ENCODE measurements at regions not wholly inside any gene's neighbourhood (a gene's known extent, or its start where the extent isn't known, plus 50 kb on each side); places are given as distances from the start of the nearest gene placed in this dataset.

GRCh38 chr9:80437825-80438224 lies 866.1 kb downstream of the TLE4 start:
- Histone ChIP-seq H3K9me3 (replicated peaks; ENCODE audit: control insufficient read depth, insufficient read depth, low read depth, low read length) (no peaks in the 10 kb centered on the region), H3K79me2 (ENCODE audit: control insufficient read depth, insufficient read depth, low read length) (no peaks in the 10 kb centered on the region), H3K4me2 (ENCODE audit: insufficient read depth, low read length) (no peak overlapping the region), H3K4me3 (no peak overlapping the region), H3K36me3 (ENCODE audit: control insufficient read depth, insufficient read depth, low read length) (no peaks in the 10 kb centered on the region), H3K27me3 (ENCODE audit: control insufficient read depth in 2 of 2, insufficient read depth in 2 of 2, low read length in 2 of 2) (no peaks in the 10 kb centered on the region), H3K4me1 (replicated peaks in 1 of 2; ENCODE audit: control insufficient read depth in 2 of 2, insufficient read depth in 2 of 2, low read length in 2 of 2) (no peaks in the 10 kb centered on the region), H3K27ac (ENCODE audit: extremely low read depth, low read depth, low read length) (no peak overlapping the region), H3K9ac (ENCODE audit: insufficient read depth in 1 of 2, low read depth in 2 of 2, low read length in 2 of 2) (no peak overlapping the region), H3K9me1 (ENCODE audit: control insufficient read depth, insufficient read depth, low read length) (no peaks in the 10 kb centered on the region), H4K20me1 (replicated peaks; ENCODE audit: control insufficient read depth, insufficient read depth, low read length) (no peaks in the 10 kb centered on the region), H2AFZ (ENCODE audit: low read depth, low read length) (no peak overlapping the region)
- WGBS (ENCODE audit: insufficient coverage, low coverage, missing lambda C conversion rate): 10% methylated on average over 1 of the region's 1 CpG
- DNase-seq (ENCODE audit: extremely low read depth in 1 of 4, low spot score in 3 of 4) (no peak), FAIRE-seq (no peak), ATAC-seq (no peak)
- TF ChIP-seq, protein P1, sequence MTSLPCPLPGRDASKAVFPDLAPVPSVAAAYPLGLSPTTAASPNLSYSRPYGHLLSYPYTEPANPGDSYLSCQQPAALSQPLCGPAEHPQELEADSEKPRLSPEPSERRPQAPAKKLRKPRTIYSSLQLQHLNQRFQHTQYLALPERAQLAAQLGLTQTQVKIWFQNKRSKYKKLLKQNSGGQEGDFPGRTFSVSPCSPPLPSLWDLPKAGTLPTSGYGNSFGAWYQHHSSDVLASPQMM (CRISPR knock-in tag; IDR thresholded peaks at IDR 0.05): no peak
- TF ChIP-seq ZNF232 (CRISPR knock-in tag; IDR thresholded peaks at IDR 0.05) (no peak), ETV1 (tag; conservative IDR thresholded peaks at IDR 0.05; ENCODE audit: low read depth) (no peak), E2F6 (IDR thresholded peaks at IDR 0.05; ENCODE audit: borderline replicate concordance in 1 of 2, extremely low read depth in 1 of 2, insufficient read depth in 1 of 2, insufficient read length in 1 of 2, low read depth in 1 of 2, low read length in 1 of 2, poor library complexity in 1 of 2, severe bottlenecking in 1 of 2) (no peak), THAP12 (CRISPR knock-in tag; IDR thresholded peaks at IDR 0.05) (no peak), ETV6 (IDR thresholded peaks at IDR 0.05; ENCODE audit: borderline replicate concordance in 1 of 2, low read depth in 2 of 2, low read length in 1 of 2) (no peak), ETV6 (CRISPR knock-in tag; IDR thresholded peaks at IDR 0.05; ENCODE audit: borderline replicate concordance) (no peak), ZNF212 (CRISPR knock-in tag; IDR thresholded peaks at IDR 0.05) (no peak), CEBPB (tag; IDR thresholded peaks at IDR 0.05) (no peak), BCL6 (CRISPR knock-in tag; IDR thresholded peaks at IDR 0.05) (no peak), CEBPG (CRISPR knock-in tag; IDR thresholded peaks at IDR 0.05) (no peak), CEBPG (tag; conservative IDR thresholded peaks at IDR 0.05 in 1 of 2, IDR thresholded peaks at IDR 0.05 in 1 of 2) (no peak), DNMT1 (IDR thresholded peaks at IDR 0.05) (no peak), POLR2G (IDR thresholded peaks at IDR 0.05; ENCODE audit: low read depth, low read length) (no peak), ELF2 (CRISPR knock-in tag; IDR thresholded peaks at IDR 0.05) (no peak), HDAC1 (IDR thresholded peaks at IDR 0.05) (no peak), ZNF239 (CRISPR knock-in tag; IDR thresholded peaks at IDR 0.05) (no peak), CXXC5 (CRISPR knock-in tag; IDR thresholded peaks at IDR 0.05) (no peak), CBX1 (IDR thresholded peaks at IDR 0.05; ENCODE audit: low read depth) (no peak), MXI1 (IDR thresholded peaks at IDR 0.05; ENCODE audit: low read depth, low read length) (no peak)
- TF ChIP-seq, protein P2, sequence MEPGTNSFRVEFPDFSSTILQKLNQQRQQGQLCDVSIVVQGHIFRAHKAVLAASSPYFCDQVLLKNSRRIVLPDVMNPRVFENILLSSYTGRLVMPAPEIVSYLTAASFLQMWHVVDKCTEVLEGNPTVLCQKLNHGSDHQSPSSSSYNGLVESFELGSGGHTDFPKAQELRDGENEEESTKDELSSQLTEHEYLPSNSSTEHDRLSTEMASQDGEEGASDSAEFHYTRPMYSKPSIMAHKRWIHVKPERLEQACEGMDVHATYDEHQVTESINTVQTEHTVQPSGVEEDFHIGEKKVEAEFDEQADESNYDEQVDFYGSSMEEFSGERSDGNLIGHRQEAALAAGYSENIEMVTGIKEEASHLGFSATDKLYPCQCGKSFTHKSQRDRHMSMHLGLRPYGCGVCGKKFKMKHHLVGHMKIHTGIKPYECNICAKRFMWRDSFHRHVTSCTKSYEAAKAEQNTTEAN (CRISPR knock-in tag; IDR thresholded peaks at IDR 0.05): no peak
- in situ Hi-C loops (cut with MboI) (no loop called here), intact Hi-C loops (cut with micrococcal nuclease) (no loop called here)
- CTCF ChIA-PET (ENCODE audit: low intra/inter-chr PET ratio): no interaction called here
- BruUV-seq (replicated peaks): no TSS peak
- POLR2A ChIA-PET: no interaction called here
